NCI-H524 (cell line): ENCODE measurements at regions not wholly inside any gene's neighbourhood (a gene's known extent, or its start where the extent isn't known, plus 50 kb on each side); places are given as distances from the start of the nearest gene placed in this dataset.
"Not testable (repeated sequence)": the region's sequence is repeated elsewhere in the genome, so short reads cannot be mapped to it uniquely, and the experiment has no call there.

Experiments
- DNase-seq, 2 experiments: peaks; one replicate each; lab custom pipeline; 2025; lab: John Stamatoyannopoulos, UW

DNA sequence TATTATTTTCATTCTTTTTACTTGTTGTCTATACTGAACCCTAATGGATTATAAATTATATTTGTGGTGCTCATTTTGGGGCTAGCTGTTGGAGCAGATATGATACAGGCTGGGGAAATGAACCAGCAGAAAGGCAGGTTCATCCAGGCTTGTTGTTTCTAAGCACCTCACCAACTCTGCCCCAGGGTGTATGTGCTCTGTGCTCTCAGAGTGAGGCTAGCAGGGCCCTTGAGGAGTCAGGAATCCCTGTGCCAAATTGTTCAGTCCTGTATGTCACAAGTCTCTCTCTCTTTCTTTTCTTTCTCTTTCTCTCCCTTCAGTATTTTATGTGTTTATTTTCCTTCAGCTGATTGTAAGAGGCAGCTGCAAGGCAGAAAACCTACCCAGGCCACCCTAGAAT is 181.1 kb upstream of the DPP10 start:
- DNase-seq = no peak

- peak in 1 of 2 experiments; percentile 25 for DNase-seq
These were observed 177.2 kb upstream of the DPP10 start for GRCh38 chr2:114265261-114265660.

DNA sequence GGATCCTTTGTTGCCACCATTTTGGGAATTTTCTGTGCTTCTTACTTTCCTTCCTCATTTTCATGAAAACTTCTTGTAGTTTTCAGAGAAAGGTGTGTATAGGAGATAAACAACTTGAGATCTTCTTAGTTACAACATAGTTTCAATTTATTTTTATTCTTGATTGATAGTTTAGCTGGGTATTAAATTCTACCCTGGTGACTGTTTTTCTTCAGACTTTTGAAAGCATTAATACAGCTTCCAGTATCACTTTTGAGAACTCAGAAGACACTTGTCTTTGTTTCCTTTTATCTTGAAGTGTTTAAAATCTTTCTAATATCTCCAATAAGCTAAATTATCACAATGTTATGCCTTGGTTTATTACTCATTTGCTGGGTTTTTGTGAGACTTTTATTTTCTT is 167.5 kb upstream of the DPP10 start:
- no peak for DNase-seq

- no peak for DNase-seq
These were observed 161.3 kb upstream of the DPP10 start for GRCh38 chr2:114281188-114281587.

DNA sequence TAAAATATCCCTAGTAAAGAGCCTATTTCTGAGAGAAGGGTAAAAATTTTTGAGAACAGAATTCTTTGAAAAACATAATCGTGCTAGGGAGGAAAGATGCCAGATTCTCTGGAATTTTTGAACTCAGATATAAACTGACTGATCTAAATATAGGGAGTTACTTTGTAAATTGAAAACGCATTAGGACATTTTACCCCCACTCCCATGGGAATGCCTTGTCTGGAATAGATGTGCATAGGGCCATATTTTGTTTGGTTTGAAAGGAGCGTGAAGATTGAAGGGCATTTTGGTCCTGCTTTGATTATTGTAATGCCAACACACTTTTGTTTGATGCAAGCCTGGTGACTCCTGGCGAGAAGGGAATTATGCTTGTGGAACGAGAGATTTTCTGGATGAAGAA is 158.7 kb upstream of the DPP10 start:
- no peak for DNase-seq

- DNase-seq = no peak
These were observed 156.0 kb upstream of the DPP10 start for GRCh38 chr2:114286438-114286837.

DNA sequence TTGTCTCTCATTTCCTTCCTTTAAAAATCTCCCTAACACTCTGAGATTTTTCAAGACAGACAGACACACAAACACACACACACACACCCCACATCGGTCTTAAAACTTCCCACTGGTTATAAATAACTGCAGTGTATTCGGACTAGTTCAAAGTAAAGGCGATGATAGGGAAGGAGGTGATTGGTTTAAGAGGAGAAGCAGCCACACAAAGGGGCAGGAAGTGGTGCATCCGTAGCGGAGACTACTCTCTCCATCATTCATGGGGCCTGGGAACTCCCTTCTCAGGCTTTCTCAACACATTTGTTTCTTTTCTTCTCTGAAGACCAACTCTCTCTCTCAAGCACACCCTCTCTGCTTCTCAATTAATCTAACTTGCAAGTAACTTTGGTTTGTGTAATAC is 149.1 kb upstream of the DPP10 start:
- no peak for DNase-seq

GRCh38 chr2:114294741-114295140 is 147.7 kb upstream of the DPP10 start:
- DNase-seq = no peak

DNA sequence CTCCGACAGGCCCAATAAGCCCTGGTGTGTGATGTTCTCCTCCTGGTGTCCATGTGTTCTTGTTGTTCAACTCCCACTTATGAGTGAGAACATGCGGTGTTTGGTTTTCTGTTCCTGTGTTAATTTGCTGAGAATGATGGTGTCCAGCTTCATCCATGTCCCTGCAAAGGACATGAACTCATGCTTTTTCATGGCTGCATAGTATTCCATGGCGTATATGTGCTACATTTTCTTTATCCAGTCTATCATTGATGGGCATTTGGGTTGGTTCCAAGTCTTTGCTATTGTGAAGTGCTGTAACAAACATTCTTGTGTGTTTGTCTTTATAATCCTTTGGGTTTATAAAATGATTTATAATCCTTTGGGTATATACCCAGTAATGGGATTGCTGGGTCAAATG is 142.1 kb upstream of the DPP10 start:
- DNase-seq = not testable (repeated sequence)

DNA sequence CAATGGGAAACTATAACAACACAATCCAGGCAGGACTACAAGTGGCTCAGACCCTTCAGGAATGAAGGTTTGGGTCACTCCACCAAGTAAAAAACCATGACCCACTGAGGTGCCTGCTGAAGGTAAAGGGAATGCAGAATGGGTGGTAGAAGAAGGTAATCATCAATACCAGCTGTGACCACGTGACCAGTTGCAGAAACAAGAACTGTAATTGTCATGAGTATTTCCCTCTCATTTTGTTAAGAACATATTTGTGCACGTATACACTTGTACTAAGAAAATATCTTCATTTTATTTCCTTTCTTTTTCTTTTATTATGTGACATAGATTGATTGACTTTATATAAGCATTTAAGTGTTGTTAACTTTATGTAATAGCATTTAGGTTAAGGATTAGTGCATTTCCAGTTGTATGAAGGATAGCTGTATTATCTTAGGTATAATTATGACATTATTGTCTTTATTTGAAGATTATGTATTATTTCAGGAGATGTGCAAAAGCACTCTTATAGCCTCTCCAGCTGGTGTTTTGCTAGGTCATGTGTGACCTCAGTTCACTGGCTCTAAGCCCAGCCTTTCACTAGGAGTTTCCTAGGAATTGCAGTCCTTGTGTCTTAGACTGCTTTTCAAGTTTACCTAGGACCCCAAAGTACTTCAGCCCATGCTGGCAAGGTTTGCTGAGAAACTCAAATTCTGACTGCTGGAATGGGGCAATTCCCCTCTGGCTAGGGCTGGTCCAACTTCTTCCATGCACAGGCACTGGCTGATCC is 125.7 kb upstream of the DPP10 start:
- peak in 1 of 2 experiments; percentile 17 for DNase-seq

DNA sequence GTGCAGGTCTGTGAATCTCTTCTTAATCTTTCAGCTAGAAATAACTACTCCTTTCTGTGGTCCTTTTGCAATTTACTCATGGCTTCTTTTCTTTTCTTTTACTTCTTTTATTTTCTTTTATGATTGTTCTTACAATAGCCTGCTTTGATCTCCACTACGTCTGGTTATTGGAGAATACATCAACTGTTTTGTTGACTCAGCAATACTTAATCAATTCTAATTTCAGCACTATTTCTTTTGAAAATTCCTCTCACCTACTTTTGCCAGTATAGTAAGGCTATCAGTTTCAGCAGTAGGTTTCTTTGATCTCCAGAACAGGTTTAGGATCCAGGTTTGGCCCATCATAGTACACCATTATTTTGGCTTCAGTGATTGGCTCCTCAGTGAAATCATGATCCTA is 111.8 kb upstream of the DPP10 start:
- no peak for DNase-seq

- DNase-seq = no peak
These were observed 110.5 kb upstream of the DPP10 start for GRCh38 chr2:114331934-114332333.

DNA sequence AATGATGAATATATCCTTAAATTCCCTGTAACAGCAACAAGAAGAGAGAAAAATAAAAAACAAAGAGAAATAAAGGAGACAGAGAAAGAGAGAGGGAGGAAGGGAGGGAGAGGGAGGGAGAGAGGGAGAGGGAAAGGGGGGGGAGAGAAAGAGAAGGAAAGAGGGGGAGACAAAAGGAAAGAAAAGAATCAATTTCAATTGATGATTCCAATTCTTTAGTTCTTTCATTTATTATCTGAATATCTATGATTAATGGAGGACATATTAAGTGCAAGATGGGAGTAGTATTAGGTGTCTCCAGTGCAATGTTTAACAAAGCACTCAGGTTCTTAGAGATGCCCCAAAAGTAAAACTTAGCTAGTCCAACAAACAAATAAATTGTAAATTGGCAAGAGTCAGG is 97.2 kb upstream of the DPP10 start:
- no peak for DNase-seq

- DNase-seq = no peak
These were observed 95.8 kb upstream of the DPP10 start for GRCh38 chr2:114346658-114347057.

DNA sequence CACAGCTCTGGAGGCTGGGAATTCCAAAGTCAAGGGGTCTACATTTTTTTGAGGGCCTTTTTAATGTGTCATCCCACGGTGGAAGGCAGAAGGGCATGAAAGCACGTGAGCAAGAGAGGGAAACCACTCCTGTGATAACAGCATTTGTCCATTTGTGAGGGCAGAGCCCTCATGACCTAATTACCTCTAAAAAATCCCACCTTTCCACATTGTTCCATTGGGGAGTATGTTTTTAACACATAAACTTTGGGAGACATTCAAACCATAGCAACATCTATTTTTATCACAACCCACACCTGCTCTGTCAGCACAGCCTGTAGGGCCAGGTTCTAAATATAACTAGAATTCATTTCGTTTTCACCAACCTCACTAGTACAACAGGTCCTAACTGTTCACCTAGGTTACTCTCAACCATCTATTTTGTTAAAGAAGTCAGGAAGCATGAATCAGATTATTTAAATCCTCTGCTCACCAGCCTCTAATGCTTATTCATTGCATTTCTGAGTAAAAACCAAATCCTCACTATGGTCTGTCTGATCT is 92.2 kb upstream of the DPP10 start:
- DNase-seq = no peak

DNA sequence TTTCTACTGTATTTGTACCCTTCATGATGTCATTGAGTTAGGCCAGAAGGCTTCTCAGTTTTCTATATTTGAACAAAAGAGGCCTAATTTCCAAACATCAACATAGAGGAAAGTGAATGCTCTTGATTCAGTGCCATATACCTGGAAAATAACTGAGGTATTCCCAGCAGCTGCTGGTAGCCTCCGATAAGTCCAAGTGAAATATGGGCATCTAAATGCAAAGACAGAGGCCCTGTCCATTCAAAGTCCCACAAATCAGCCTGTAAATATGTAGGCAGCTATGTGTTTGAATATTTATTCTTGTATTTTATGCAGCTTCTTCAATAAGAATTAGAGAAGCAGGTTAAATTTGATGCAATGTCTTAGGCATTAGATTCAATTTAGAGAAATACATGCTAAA is 89.5 kb upstream of the DPP10 start:
- DNase-seq = no peak

- no peak for DNase-seq
These were observed 88.2 kb upstream of the DPP10 start for GRCh38 chr2:114354199-114354598.

GRCh38 chr2:114368705-114369104 is 73.7 kb upstream of the DPP10 start:
- DNase-seq = no peak

DNA sequence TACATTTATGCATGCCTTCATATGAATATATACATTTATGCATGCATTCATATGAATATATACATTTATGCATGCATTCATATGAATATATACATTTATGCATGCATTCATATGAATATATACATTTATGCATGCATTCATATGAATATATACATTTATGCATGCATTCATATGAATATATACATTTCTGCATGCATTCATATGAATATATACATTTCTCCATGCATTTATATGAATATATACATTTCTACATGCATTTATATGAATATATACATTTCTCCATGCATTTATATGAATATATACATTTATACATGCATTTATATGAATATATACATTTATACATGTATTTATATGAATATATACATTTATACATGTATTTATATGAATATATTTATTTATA is 70.7 kb upstream of the DPP10 start:
- not testable (repeated sequence) for DNase-seq

DNA sequence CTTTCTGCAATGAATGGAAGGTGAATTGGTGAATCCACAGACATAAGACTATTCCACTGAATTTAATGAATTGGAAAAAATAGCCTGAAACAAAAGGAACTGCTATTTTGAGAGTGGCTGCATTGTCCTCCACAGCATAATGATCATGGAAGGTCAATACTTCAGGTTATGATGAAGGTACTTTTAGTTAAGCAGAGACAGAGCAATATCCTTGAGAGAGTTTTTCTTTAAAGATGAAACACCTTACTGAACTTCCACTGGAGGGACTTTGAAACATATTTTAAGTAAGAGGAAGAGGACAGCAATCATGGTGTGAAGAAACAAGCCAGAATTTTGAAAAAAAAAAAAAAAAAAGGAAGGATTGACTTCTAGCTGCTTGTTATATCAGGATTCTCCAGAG is 68.8 kb upstream of the DPP10 start:
- no peak for DNase-seq

DNA sequence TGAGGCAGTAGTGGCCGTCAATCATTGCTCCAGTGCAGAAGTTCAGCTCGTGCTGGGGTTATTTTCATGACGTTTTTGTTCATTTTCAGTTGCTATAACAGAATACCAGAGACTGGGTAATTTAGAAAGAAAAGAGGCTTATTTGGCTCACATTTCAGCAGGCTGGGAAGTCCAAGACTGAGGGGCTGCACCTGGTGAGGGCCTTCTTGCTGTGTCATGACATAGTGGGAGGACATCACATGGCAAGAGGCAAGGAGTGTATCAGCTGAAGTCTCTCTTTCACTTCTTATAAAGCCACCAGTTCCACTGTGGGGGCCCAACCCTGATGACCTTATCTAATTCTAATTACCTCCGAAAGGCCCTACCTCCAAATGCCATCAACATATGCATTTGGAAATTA is 58.0 kb upstream of the DPP10 start:
- DNase-seq = peak in 1 of 2 experiments; percentile 1

DNA sequence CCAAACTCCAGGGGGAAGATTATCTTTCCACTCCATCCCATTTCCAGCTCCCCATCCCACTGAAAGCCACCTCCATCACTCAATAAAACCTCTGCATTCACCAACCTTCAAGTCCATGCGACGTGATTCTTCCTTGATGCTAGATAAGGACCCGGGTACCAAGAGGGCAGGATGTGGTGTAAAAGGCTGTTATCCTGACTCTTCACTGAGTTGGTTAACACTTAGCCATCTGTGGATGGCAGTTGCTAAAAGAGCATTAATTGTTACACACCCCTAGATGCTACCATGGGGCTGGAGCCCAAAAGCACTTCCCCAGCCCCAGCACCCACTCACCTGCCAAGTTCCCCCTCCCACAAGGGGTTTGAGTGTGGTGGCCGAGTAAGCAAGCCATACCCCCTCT is 53.4 kb upstream of the DPP10 start:
- no peak for DNase-seq
